Activated naive CD4-positive, alpha-beta T cell treated with anti-CD3 and anti-CD28 coated beads, Interleukin-2, amount 50 U/mL, for 72 hours (primary cell): ENCODE measurements at regions not wholly inside any gene's neighbourhood (a gene's known extent, or its start where the extent isn't known, plus 50 kb on each side); places are given as distances from the start of the nearest gene placed in this dataset.

Experiments used
- ATAC-seq, 2 donors: fragments of 150-1000 bp; cut with Tn5 transposase; 2 replicates each; pipeline ENCODE4 v1.10.0; 2021; ENCODE audit warnings: mild to moderate bottlenecking in 2 of 2, moderate library complexity in 2 of 2
- DNase-seq, 2 donors: peaks; one replicate each; pipeline ENCODE4 v3.0.0; 2021 to 2022; ENCODE audit warnings: low spot score in 2 of 2
- H3K27ac Mint-ChIP-seq, 2 donors: one replicate each; pipeline ENCODE4 v1.8.0; 2022; ENCODE audit warnings: mild to moderate bottlenecking in 2 of 2, mixed read lengths in 2 of 2
- H3K36me3 Mint-ChIP-seq, 2 donors: one replicate each; pipeline ENCODE4 v1.8.0; 2022; ENCODE audit warnings: mixed read lengths in 2 of 2
- H3K9me3 Mint-ChIP-seq, 2 donors: one replicate each; pipeline ENCODE4 v1.8.0; 2022; ENCODE audit warnings: mixed read lengths in 2 of 2

GRCh38 chr10:55058800-55059199 lies 257.8 kb upstream of the PCDH15 start:
- H3K36me3 Mint-ChIP-seq, result peaks cover 0 to 5% of the 10 kb centered on the region in 2 donors
- ATAC-seq, result no peak
- no peak for DNase-seq
- H3K27ac Mint-ChIP-seq, result no peak overlapping the region
- H3K9me3 Mint-ChIP-seq, result peaks cover 14 to 21% of the 10 kb centered on the region in 2 donors

GRCh38 chr10:55051515-55051914 lies 250.5 kb upstream of the PCDH15 start:
- H3K36me3 Mint-ChIP-seq, result peaks cover 0 to 5% of the 10 kb centered on the region in 2 donors
- no peak for ATAC-seq
- no peak overlapping the region for H3K27ac Mint-ChIP-seq
- peaks cover 4 to 17% of the 10 kb centered on the region in 2 donors for H3K9me3 Mint-ChIP-seq
- DNase-seq, result no peak

- H3K36me3 Mint-ChIP-seq, result no peaks in the 10 kb centered on the region
These were observed 247.9 kb upstream of the PCDH15 start for GRCh38 chr10:55048830-55049498.

GRCh38 chr10:55043540-55043939 lies 242.5 kb upstream of the PCDH15 start:
- H3K36me3 Mint-ChIP-seq, result peaks cover 0 to 7% of the 10 kb centered on the region in 2 donors
- H3K27ac Mint-ChIP-seq, result no peak overlapping the region
- DNase-seq (no peak), ATAC-seq (no peak)
- peaks cover 5 to 7% of the 10 kb centered on the region in 2 donors for H3K9me3 Mint-ChIP-seq

More at GRCh38 chr10:55048830-55049498, 247.9 kb upstream of the PCDH15 start:
- peaks cover 0 to under 1% of the 10 kb centered on the region in 2 donors for H3K9me3 Mint-ChIP-seq
- ATAC-seq (no peak), DNase-seq (no peak)
- no peak overlapping the region for H3K27ac Mint-ChIP-seq

- ATAC-seq (no peak), DNase-seq (no peak)
- H3K36me3 Mint-ChIP-seq, result no peaks in the 10 kb centered on the region
- no peak overlapping the region for H3K27ac Mint-ChIP-seq
- peaks cover 4 to 6% of the 10 kb centered on the region in 2 donors for H3K9me3 Mint-ChIP-seq
These were observed 232.0 kb upstream of the PCDH15 start for GRCh38 chr10:55033061-55033460.

- ATAC-seq, result no peak
- H3K9me3 Mint-ChIP-seq, result peaks cover 5 to 6% of the 10 kb centered on the region in 2 donors
These were observed 223.7 kb upstream of the PCDH15 start for GRCh38 chr10:55024713-55025112.

GRCh38 chr10:55019439-55019838 lies 218.4 kb upstream of the PCDH15 start:
- H3K9me3 Mint-ChIP-seq, result peaks cover 7 to 14% of the 10 kb centered on the region in 2 donors
- H3K27ac Mint-ChIP-seq, result no peak overlapping the region
- ATAC-seq, result no peak
- no peak for DNase-seq
- H3K36me3 Mint-ChIP-seq, result no peaks in the 10 kb centered on the region

More at GRCh38 chr10:55024713-55025112, 223.7 kb upstream of the PCDH15 start:
- no peaks in the 10 kb centered on the region for H3K36me3 Mint-ChIP-seq
- no peak overlapping the region for H3K27ac Mint-ChIP-seq
- DNase-seq, result no peak

GRCh38 chr10:55013318-55013717 lies 212.3 kb upstream of the PCDH15 start:
- Mint-ChIP-seq H3K9me3 (peaks cover 5 to 20% of the 10 kb centered on the region in 2 donors), H3K27ac (no peak overlapping the region), H3K36me3 (no peaks in the 10 kb centered on the region)
- ATAC-seq (no peak), DNase-seq (no peak)

- Mint-ChIP-seq H3K36me3 (peaks cover 0 to 9% of the 10 kb centered on the region in 2 donors), H3K27ac (no peak overlapping the region), H3K9me3 (peaks cover 10 to 15% of the 10 kb centered on the region in 2 donors)
- ATAC-seq, result no peak
- DNase-seq, result no peak
These were observed 201.4 kb upstream of the PCDH15 start for GRCh38 chr10:55002420-55002819.

GRCh38 chr10:55001422-55001821 lies 200.4 kb upstream of the PCDH15 start:
- peaks cover 0 to 9% of the 10 kb centered on the region in 2 donors for H3K36me3 Mint-ChIP-seq
- DNase-seq, result no peak
- peaks cover 12 to 13% of the 10 kb centered on the region in 2 donors for H3K9me3 Mint-ChIP-seq
- no peak overlapping the region for H3K27ac Mint-ChIP-seq
- no peak for ATAC-seq

GRCh38 chr10:54993148-54993547 lies 192.1 kb upstream of the PCDH15 start:
- Mint-ChIP-seq H3K9me3 (peaks cover 16 to 19% of the 10 kb centered on the region in 2 donors), H3K36me3 (peaks cover 0 to 3% of the 10 kb centered on the region in 2 donors), H3K27ac (no peak overlapping the region)
- no peak for ATAC-seq
- no peak for DNase-seq

- peaks cover 16 to 19% of the 10 kb centered on the region in 2 donors for H3K9me3 Mint-ChIP-seq
- DNase-seq (no peak), ATAC-seq (no peak)
- peaks cover 0 to 6% of the 10 kb centered on the region in 2 donors for H3K36me3 Mint-ChIP-seq
- no peak overlapping the region for H3K27ac Mint-ChIP-seq
These were observed 184.7 kb upstream of the PCDH15 start for GRCh38 chr10:54985732-54986131.

GRCh38 chr10:54983255-54983654 lies 182.2 kb upstream of the PCDH15 start:
- peaks cover 0 to 4% of the 10 kb centered on the region in 2 donors for H3K36me3 Mint-ChIP-seq
- no peak overlapping the region for H3K27ac Mint-ChIP-seq
- no peak for ATAC-seq
- no peak for DNase-seq
- H3K9me3 Mint-ChIP-seq, result peaks cover 8 to 12% of the 10 kb centered on the region in 2 donors

GRCh38 chr10:54962134-54962900 lies 161.3 kb upstream of the PCDH15 start:
- Mint-ChIP-seq H3K9me3 (peaks cover 0 to 3% of the 10 kb centered on the region in 2 donors), H3K36me3 (peaks cover 0 to 4% of the 10 kb centered on the region in 2 donors), H3K27ac (no peak overlapping the region)
- DNase-seq, result no peak
- no peak for ATAC-seq

- no peak for ATAC-seq
- Mint-ChIP-seq H3K9me3 (peaks cover 0 to 3% of the 10 kb centered on the region in 2 donors), H3K36me3 (peaks cover 0 to 4% of the 10 kb centered on the region in 2 donors), H3K27ac (no peak overlapping the region)
- DNase-seq, result no peak
These were observed 160.0 kb upstream of the PCDH15 start for GRCh38 chr10:54961040-54961439.

GRCh38 chr10:54958844-54959243 lies 157.8 kb upstream of the PCDH15 start:
- Mint-ChIP-seq H3K36me3 (peaks cover 0 to 4% of the 10 kb centered on the region in 2 donors), H3K9me3 (peaks cover 0 to 3% of the 10 kb centered on the region in 2 donors), H3K27ac (no peak overlapping the region)
- no peak for ATAC-seq
- DNase-seq, result no peak

- no peak for DNase-seq
- H3K36me3 Mint-ChIP-seq, result no peaks in the 10 kb centered on the region
- peaks cover 15 to 26% of the 10 kb centered on the region in 2 donors for H3K9me3 Mint-ChIP-seq
- ATAC-seq, result no peak
- no peak overlapping the region for H3K27ac Mint-ChIP-seq
These were observed 146.6 kb upstream of the PCDH15 start for GRCh38 chr10:54947605-54948004.
